ENCODE measurements at regions not wholly inside any gene's neighbourhood (a gene's known extent, or its start where the extent isn't known, plus 50 kb on each side); places are given as distances from the start of the nearest gene placed in this dataset.

DNA sequence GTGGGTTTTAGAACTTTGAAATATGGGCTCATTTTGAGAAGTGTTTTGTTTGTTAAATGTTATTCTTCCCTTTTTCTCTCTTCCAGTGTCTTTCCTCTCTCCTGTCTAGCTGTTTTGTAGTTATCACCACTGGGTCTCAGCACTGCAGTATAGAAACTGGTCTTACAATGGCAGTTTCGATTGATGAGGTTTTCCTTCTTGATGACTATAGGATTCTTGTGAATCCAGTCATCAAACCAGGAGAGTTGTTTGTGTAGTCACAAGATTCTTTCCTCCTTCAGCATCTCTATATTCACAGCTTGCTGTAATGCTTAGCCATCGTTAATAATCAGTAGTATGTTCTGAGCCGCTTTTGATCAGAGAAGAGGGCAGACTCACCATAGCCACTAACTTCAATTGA lies 172.3 kb downstream of the OGFRL1 start:
- H3K9me3 ChIP-seq (replicated peaks; ENCODE audit: control insufficient read depth, insufficient read depth, low read length): no peaks in the 10 kb centered on the region
- H3K36me3 ChIP-seq (ENCODE audit: control insufficient read depth in 2 of 2, extremely low read depth in 1 of 2, insufficient read depth in 2 of 2, low read length in 2 of 2): no peaks in the 10 kb centered on the region
- H4K20me1 ChIP-seq (replicated peaks; ENCODE audit: control insufficient read depth, extremely low read depth, insufficient read depth, low read length): no peaks in the 10 kb centered on the region
- no peaks in the 10 kb centered on the region for H3K9me1 ChIP-seq (replicated peaks; ENCODE audit: control insufficient read depth, extremely low read depth, insufficient read depth, low read length)
- dilution Hi-C loops (cut with MboI; ENCODE audit: extremely low pct_ligation_motif_present, low sequenced_read_pairs): no loop called here
- no peaks in the 10 kb centered on the region for H3K27me3 ChIP-seq (ENCODE audit: control insufficient read depth in 2 of 2, insufficient read depth in 2 of 2, low read length in 2 of 2)
- H3K4me2 ChIP-seq (ENCODE audit: insufficient read depth, low read length): no peak overlapping the region
- intact Hi-C loops (cut with micrococcal nuclease): no loop called here
- BruUV-seq (replicated peaks): no TSS peak
- TF ChIP-seq POLR2A (IDR thresholded peaks at IDR 0.05; ENCODE audit: low read depth, low read length) (no peak), MYC (IDR thresholded peaks at IDR 0.05; ENCODE audit: low read depth, low read length) (no peak), POLR2AphosphoS5 (IDR thresholded peaks at IDR 0.05; ENCODE audit: insufficient read depth, low read depth, low read length) (no peak), EZH2 (IDR thresholded peaks at IDR 0.05; ENCODE audit: borderline replicate concordance, low read depth, low read length, severe bottlenecking) (no peak), FOS (IDR thresholded peaks at IDR 0.05; ENCODE audit: borderline replicate concordance, insufficient read depth, low read length) (no peak)
- TF ChIP-seq, protein P1, sequence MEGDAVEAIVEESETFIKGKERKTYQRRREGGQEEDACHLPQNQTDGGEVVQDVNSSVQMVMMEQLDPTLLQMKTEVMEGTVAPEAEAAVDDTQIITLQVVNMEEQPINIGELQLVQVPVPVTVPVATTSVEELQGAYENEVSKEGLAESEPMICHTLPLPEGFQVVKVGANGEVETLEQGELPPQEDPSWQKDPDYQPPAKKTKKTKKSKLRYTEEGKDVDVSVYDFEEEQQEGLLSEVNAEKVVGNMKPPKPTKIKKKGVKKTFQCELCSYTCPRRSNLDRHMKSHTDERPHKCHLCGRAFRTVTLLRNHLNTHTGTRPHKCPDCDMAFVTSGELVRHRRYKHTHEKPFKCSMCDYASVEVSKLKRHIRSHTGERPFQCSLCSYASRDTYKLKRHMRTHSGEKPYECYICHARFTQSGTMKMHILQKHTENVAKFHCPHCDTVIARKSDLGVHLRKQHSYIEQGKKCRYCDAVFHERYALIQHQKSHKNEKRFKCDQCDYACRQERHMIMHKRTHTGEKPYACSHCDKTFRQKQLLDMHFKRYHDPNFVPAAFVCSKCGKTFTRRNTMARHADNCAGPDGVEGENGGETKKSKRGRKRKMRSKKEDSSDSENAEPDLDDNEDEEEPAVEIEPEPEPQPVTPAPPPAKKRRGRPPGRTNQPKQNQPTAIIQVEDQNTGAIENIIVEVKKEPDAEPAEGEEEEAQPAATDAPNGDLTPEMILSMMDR (IDR thresholded peaks at IDR 0.05; ENCODE audit: extremely low read depth in 1 of 2, insufficient read depth in 1 of 2, low read depth in 1 of 2, low read length in 2 of 2): no peak
- TF ChIP-seq, protein P2, sequence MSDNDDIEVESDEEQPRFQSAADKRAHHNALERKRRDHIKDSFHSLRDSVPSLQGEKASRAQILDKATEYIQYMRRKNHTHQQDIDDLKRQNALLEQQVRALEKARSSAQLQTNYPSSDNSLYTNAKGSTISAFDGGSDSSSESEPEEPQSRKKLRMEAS (IDR thresholded peaks at IDR 0.05; ENCODE audit: insufficient read depth, insufficient read length): no peak
- H3K9ac ChIP-seq (replicated peaks; ENCODE audit: extremely low read depth, insufficient read depth, low read length): no peak overlapping the region
- no peaks in the 10 kb centered on the region for H3K4me1 ChIP-seq (ENCODE audit: control insufficient read depth, extremely low read depth, insufficient read depth, low read length)
- POLR2A ChIA-PET: no interaction called here
- no peak for FAIRE-seq
- H2AFZ ChIP-seq (ENCODE audit: low read depth, low read length): no peak overlapping the region
- H3K27ac ChIP-seq (ENCODE audit: insufficient read depth, low read depth, low read length): no peak overlapping the region
- no peak overlapping the region for H3K4me3 ChIP-seq (replicated peaks in 1 of 3; ENCODE audit: insufficient read depth in 1 of 3, low read depth in 1 of 3, low read length in 3 of 3)
- DNase-seq (ENCODE audit: low read depth, low spot score): no peak
- no peaks in the 10 kb centered on the region for H3K79me2 ChIP-seq (ENCODE audit: control insufficient read depth, insufficient read depth, low read length)
- CTCF ChIA-PET: interaction anchor here (0.6 kb wide), 1 partner anchor 8 kb away, joined by 3 read pairs; no protein-coding TSS in a partner anchor
